ENCODE measurements at regions not wholly inside any gene's neighbourhood (a gene's known extent, or its start where the extent isn't known, plus 50 kb on each side); places are given as distances from the start of the nearest gene placed in this dataset.

DNA sequence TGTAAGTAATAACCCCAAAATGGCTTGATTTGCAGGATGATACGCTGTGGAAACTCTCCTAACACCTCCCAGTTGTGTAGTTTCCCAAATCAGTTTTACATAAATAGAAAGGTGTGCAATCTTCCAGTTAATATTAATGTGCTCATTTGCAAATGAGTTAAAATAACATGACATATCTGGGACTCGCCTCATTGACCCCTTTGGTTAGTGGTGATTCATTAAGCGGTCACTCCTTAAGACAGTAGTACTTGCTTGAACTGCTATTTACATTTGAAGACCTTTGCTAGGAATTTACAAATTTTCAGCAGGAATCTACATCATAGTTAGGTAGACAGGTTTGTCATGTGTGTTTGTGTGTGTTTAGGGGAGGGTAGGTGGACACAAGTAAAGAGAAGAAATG is 1367.7 kb upstream of the CELF4 start:
- H3K4me3 ChIP-seq (ENCODE audit: low read depth, low read length) = no peak overlapping the region
- peak; percentile 32 for DNase-seq (ENCODE audit: low read depth)
- no peaks in the 10 kb centered on the region for H3K27me3 ChIP-seq (ENCODE audit: control insufficient read depth, insufficient read depth, low read length)
- TF ChIP-seq, protein P1, sequence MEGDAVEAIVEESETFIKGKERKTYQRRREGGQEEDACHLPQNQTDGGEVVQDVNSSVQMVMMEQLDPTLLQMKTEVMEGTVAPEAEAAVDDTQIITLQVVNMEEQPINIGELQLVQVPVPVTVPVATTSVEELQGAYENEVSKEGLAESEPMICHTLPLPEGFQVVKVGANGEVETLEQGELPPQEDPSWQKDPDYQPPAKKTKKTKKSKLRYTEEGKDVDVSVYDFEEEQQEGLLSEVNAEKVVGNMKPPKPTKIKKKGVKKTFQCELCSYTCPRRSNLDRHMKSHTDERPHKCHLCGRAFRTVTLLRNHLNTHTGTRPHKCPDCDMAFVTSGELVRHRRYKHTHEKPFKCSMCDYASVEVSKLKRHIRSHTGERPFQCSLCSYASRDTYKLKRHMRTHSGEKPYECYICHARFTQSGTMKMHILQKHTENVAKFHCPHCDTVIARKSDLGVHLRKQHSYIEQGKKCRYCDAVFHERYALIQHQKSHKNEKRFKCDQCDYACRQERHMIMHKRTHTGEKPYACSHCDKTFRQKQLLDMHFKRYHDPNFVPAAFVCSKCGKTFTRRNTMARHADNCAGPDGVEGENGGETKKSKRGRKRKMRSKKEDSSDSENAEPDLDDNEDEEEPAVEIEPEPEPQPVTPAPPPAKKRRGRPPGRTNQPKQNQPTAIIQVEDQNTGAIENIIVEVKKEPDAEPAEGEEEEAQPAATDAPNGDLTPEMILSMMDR (IDR thresholded peaks at IDR 0.05; ENCODE audit: insufficient read depth, low read length, poor library complexity, severe bottlenecking) = no peak
- H3K36me3 ChIP-seq (ENCODE audit: control insufficient read depth, insufficient read depth, low read length) = no peaks in the 10 kb centered on the region

DNA sequence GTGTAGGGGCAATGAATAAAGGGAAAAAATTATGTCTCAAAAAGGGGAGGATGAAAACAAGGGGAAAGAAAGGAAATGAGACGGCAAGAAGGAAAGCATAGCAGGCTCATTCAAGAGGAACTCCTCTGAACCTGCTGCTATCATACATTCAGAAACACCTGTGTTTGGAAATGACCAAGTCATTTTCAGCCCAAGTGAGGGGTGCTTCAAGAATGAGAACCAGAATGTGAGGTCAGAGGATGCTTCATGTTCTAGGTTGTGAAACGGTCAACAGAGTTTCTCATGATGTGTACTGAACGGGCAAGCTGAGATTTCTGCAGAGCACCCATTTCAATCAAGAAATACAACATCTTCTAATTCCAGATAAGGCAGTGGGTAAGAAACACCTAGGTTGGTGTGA is 1367.2 kb upstream of the CELF4 start:
- Histone ChIP-seq H3K4me3 (ENCODE audit: low read depth, low read length) (no peak overlapping the region), H3K27me3 (ENCODE audit: control insufficient read depth, insufficient read depth, low read length) (no peaks in the 10 kb centered on the region), H3K36me3 (ENCODE audit: control insufficient read depth, insufficient read depth, low read length) (no peaks in the 10 kb centered on the region)
- DNase-seq (ENCODE audit: low read depth) = no peak
- TF ChIP-seq, protein P1 (IDR thresholded peaks at IDR 0.05; ENCODE audit: insufficient read depth, low read length, poor library complexity, severe bottlenecking) = no peak

DNA sequence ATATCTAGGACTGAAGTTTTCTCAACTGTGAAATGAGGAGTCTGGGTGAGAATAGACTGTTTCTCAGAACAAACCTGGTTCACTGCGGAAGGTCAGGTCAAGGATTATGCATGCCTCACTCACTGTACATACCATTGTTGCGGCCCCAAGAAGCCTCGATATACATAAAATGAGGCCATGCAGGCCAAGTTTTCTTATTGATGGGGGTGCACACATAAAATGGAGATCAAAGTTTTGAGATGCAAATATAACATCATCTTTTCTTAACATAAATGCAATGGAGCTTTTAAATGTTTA is 1366.1 kb upstream of the CELF4 start:
- Histone ChIP-seq H3K4me3 (ENCODE audit: low read depth, low read length) (no peak overlapping the region), H3K27me3 (ENCODE audit: control insufficient read depth, insufficient read depth, low read length) (no peaks in the 10 kb centered on the region), H3K36me3 (ENCODE audit: control insufficient read depth, insufficient read depth, low read length) (no peaks in the 10 kb centered on the region)
- TF ChIP-seq, protein P1 (IDR thresholded peaks at IDR 0.05; ENCODE audit: insufficient read depth, low read length, poor library complexity, severe bottlenecking) = no peak
- DNase-seq (ENCODE audit: low read depth) = no peak

DNA sequence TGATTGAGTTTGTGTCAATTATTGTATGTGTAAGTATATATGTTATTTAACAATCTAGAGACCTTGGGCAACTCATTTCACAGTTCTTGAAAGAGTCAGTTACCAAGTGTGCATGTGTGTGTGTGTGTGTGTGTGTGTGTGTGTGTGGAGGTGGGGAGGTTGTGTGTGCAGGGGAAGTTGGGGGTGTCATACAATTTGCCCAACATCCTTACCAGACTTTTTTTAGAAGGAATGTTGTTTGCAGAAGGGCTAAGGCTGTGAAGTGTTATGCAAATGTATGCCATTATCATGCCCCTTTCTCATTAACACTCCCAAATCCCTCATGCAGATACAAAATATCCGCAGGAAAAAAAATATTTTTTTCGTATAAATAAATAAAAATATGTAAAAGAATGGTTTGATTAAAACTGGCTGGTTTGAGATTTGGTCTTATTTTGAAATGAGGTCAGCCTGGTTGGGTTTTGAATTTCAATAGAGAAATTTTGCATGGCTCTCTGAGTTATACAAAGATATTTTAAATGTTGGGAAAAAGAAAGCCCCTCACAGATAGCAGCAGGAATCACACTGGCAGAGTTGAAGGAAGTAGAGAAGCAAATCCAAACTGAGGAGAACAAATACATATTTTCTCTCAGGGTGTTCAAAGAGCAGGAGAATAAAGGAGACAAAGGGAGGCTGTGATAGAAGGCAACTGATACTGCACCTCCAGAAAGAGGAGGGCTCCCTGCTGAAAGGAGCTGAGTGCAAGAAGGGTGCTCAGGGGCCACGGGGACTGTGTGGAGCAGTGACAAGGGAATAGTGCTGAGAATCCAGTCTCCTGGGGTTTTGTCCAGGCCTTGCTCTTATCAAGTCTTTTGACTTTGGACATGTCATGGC is 1365.5 kb upstream of the CELF4 start:
- TF ChIP-seq, protein P1 (IDR thresholded peaks at IDR 0.05; ENCODE audit: insufficient read depth, low read length, poor library complexity, severe bottlenecking) = no peak
- Histone ChIP-seq H3K36me3 (ENCODE audit: control insufficient read depth, insufficient read depth, low read length) (no peaks in the 10 kb centered on the region), H3K27me3 (ENCODE audit: control insufficient read depth, insufficient read depth, low read length) (no peaks in the 10 kb centered on the region), H3K4me3 (ENCODE audit: low read depth, low read length) (no peak overlapping the region)
- no peak for DNase-seq (ENCODE audit: low read depth)

DNA sequence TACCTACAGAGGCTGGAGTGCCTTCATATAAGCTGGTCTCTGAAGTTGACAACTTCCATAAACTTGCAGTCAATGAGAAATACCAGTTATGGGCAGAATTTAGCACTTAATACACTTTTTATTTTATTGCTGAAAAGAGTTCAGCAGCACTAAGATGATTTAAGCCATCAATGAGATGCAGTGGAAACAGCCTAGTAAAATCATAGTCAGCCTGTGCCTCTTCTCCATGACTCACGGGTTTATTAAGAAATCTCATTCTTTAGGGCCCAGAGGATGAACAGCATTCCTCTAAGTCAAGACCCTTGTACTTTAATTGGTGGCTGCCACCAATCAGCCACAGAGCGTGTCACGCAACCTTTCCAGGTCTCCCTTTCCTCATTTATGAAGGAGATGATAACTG is 1357.9 kb upstream of the CELF4 start:
- H3K27me3 ChIP-seq (ENCODE audit: control insufficient read depth, insufficient read depth, low read length) = no peaks in the 10 kb centered on the region
- TF ChIP-seq, protein P1 (IDR thresholded peaks at IDR 0.05; ENCODE audit: insufficient read depth, low read length, poor library complexity, severe bottlenecking) = no peak
- H3K4me3 ChIP-seq (ENCODE audit: low read depth, low read length) = no peak overlapping the region
- DNase-seq (ENCODE audit: low read depth) = no peak
- no peaks in the 10 kb centered on the region for H3K36me3 ChIP-seq (ENCODE audit: control insufficient read depth, insufficient read depth, low read length)

DNA sequence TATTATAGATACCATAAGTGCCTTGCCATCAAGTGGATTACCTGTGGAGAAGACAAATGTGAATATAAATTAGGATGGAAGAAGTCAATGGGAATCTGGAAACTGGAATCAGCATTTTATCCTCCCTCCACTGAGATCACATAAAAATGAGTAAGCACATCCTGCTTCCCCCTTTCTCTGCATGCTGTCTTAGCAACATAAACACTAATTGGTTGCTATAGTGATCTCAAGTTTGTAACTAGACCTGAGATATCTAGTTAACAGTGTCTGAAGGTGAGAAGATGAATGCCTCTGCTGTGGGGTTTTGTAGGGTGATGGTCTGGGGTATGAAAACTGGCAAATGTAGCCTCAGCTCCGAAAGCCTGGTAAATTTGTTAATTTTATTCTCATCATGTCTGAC is 1357.5 kb upstream of the CELF4 start:
- peak; percentile 28 for DNase-seq (ENCODE audit: low read depth)
- no peaks in the 10 kb centered on the region for H3K36me3 ChIP-seq (ENCODE audit: control insufficient read depth, insufficient read depth, low read length)
- H3K4me3 ChIP-seq (ENCODE audit: low read depth, low read length) = no peak overlapping the region
- TF ChIP-seq, protein P1 (IDR thresholded peaks at IDR 0.05; ENCODE audit: insufficient read depth, low read length, poor library complexity, severe bottlenecking) = no peak
- no peaks in the 10 kb centered on the region for H3K27me3 ChIP-seq (ENCODE audit: control insufficient read depth, insufficient read depth, low read length)

Measured in kidney epithelial cell (primary cell).